ENCODE measurements at regions not wholly inside any gene's neighbourhood (a gene's known extent, or its start where the extent isn't known, plus 50 kb on each side); places are given as distances from the start of the nearest gene placed in this dataset.
"Not testable (repeated sequence)": the region's sequence is repeated elsewhere in the genome, so short reads cannot be mapped to it uniquely, and the experiment has no call there.

DNA sequence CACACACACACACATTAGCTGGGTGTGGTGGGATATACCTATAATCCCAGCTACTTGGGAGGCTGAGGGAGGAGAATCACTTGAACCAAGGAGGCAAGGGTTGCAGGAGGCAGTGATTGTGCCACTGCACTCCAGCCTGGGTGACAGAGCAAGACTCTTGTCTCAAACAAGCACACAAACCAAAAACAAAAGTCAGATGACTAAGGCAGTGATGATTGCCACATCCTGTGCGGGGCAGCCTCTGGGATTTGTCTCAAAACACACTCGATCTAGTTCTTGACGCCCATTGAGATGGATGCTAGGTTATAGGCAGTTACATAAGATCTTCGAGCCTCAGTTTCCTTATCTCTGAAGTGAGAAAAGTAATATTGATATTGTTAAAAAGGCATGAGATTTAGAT, 57.8 kb upstream of the NBPF8 start:
- H3K27me3 ChIP-seq (ENCODE audit: control insufficient read depth in 1 of 2, insufficient read depth in 2 of 2, low read length in 2 of 2); H3K36me3 Mint-ChIP-seq (ENCODE audit: low read depth); H3K27me3 Mint-ChIP-seq; H3K4me1 ChIP-seq (ENCODE audit: insufficient read depth, low read length); H3K9me3 Mint-ChIP-seq; H3K9me3 ChIP-seq (ENCODE audit: control insufficient read depth in 1 of 2, insufficient read depth in 1 of 2, low read length in 2 of 2); H3K36me3 ChIP-seq (ENCODE audit: insufficient read depth, low read length); CTCF ChIA-PET; POLR2A ChIA-PET; H3K27ac ChIP-seq (ENCODE audit: low read depth in 1 of 2, low read length in 2 of 2); intact Hi-C loops (cut with DNase I, micrococcal nuclease); H3K4me3 ChIP-seq (ENCODE audit: low read length): not testable (repeated sequence)
- Mint-ChIP-seq H3K4me1 (ENCODE audit: low read depth) (peaks cover 19% of the 10 kb centered on the region), H3K27ac (peak overlapping the region; percentile 88), H3K4me3 (peak overlapping the region; percentile 76)
- ATAC-seq (ENCODE audit: poor library complexity) (peak; percentile 52), DNase-seq (peak; percentile 43 to 90 (median 58))

DNA sequence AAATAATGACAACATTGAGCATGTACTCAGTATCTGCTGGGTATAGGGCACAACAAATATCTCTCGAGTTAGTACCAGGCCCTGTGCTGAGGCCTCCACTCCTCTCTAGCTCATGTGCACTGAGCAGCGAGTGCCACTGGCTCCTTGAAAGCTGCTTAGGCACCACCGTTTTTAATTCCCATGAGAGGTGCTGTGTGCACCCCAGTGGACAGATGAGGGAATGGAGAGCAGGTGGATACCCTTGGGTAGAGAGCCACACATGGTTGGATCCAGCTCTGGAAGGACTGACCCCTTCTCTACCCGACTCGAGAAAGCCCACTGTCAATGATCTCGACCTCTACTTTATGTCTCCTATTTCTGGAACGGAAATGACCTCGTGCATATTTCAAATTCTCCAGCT, 58.7 kb upstream of the NBPF8 start:
- H3K27ac ChIP-seq (ENCODE audit: low read depth in 1 of 2, low read length in 2 of 2); H3K4me3 ChIP-seq (ENCODE audit: low read length); H3K36me3 Mint-ChIP-seq (ENCODE audit: low read depth); H3K27me3 Mint-ChIP-seq; H3K9me3 Mint-ChIP-seq; ATAC-seq (ENCODE audit: poor library complexity); H3K9me3 ChIP-seq (ENCODE audit: control insufficient read depth in 1 of 2, insufficient read depth in 1 of 2, low read length in 2 of 2); CTCF ChIA-PET; intact Hi-C loops (cut with DNase I, micrococcal nuclease); H3K27me3 ChIP-seq (ENCODE audit: control insufficient read depth in 1 of 2, insufficient read depth in 2 of 2, low read length in 2 of 2); H3K4me1 ChIP-seq (ENCODE audit: insufficient read depth, low read length); H3K36me3 ChIP-seq (ENCODE audit: insufficient read depth, low read length); POLR2A ChIA-PET; H3K4me3 Mint-ChIP-seq: not testable (repeated sequence)
- peak overlapping the region; percentile 82 for H3K27ac Mint-ChIP-seq
- H3K4me1 Mint-ChIP-seq (ENCODE audit: low read depth), result peaks cover 19% of the 10 kb centered on the region
- peak in 5 of 14 experiments; percentile 2 to 36 (median 17) for DNase-seq

DNA sequence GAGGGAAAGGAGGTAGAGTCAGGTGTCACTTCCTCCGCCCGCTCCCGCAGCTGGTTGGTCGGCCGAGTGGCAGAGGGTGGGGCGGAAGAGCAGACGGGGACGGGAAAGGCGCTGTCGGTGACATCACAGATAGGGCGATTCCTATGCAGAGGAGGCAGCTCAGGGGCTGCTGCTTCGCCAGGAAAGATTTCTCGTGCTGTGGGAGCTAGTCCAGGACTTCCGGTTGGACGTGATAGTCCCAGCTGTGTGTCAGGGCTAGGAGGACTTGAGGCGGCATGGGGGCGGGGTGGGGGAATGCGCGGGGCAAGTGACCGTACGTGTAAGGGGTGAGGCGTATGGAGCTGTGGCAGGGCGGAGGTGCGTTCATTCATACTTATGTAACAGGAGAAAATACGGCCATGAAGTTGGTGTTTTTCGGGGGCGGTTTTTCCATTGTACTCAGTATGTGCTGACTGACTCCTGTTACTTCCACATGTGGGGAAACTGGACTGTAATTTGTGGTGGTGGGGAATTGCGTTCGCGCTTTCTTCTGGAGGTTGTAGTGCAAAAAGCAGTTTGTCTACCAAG, 60.1 kb upstream of the NBPF8 start:
- ATAC-seq (ENCODE audit: poor library complexity), result peak; percentile 84
- H3K27me3 Mint-ChIP-seq; H3K4me1 ChIP-seq (ENCODE audit: insufficient read depth, low read length); H3K9me3 Mint-ChIP-seq; H3K36me3 Mint-ChIP-seq (ENCODE audit: low read depth); CTCF ChIA-PET; H3K9me3 ChIP-seq (ENCODE audit: control insufficient read depth in 1 of 2, insufficient read depth in 1 of 2, low read length in 2 of 2); H3K36me3 ChIP-seq (ENCODE audit: insufficient read depth, low read length); H3K27me3 ChIP-seq (ENCODE audit: control insufficient read depth in 1 of 2, insufficient read depth in 2 of 2, low read length in 2 of 2); intact Hi-C loops (cut with DNase I, micrococcal nuclease): not testable (repeated sequence)
- H3K4me1 Mint-ChIP-seq (ENCODE audit: low read depth), result peaks cover 16% of the 10 kb centered on the region
- DNase-seq, result peak in 13 of 14 experiments; percentile 21 to 85 (median 37)
- POLR2A ChIA-PET, result interaction anchor here (1.1 kb wide), 1 partner anchor 13 kb away, joined by 3 read pairs; no protein-coding TSS in a partner anchor
- Histone ChIP-seq H3K27ac (ENCODE audit: low read depth in 1 of 2, low read length in 2 of 2) (peak overlapping the region; percentile 67 to 89), H3K4me3 (ENCODE audit: low read length) (peak overlapping the region; percentile 46)
- peak overlapping the region; percentile 100 for H3K27ac Mint-ChIP-seq
- H3K4me3 Mint-ChIP-seq, result peak overlapping the region; percentile 96

DNA sequence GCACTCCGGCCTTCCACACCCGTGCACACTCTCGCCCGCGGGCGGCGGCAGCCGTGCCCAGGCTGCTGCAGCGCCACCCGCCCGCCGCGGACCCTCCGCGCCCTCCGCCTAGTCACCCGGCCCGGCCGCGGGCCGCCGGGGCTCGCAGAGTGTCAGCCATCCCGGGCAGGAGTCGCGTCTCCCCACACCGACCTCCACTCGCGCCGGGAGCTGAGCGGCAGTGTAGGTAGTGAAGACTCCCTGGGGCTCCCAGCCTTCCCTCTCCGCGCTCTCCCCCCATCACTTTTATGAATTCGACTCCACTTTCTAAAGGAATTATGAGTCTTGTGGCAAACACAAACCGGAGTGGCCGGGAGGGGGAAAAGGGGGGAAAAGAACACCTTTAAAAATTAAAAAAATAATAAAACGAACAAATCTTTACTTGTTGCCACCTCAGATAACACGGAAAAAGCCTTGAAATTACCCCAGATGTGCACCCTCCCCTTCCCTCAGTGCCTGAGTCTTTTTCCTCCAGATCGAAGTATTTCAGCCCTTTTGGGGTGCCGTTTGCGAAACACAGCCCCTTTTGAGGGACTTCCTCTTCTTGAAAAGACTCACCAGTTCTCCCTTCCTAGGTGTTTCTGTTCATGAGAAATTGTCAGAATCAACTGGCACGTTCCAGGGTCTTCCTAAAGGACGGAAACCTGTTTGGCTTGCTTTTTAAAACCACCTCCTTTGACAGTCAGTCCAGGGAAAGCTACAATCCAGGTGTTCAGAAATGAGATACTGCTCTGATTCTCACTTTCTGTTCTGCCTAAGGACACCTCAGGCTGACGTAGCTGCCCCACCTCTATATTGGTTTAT, 72.4 kb upstream of the NBPF8 start:
- H3K27me3 ChIP-seq (ENCODE audit: control insufficient read depth in 1 of 2, insufficient read depth in 2 of 2, low read length in 2 of 2); H3K36me3 ChIP-seq (ENCODE audit: insufficient read depth, low read length); H3K4me1 Mint-ChIP-seq (ENCODE audit: low read depth); H3K9me3 ChIP-seq (ENCODE audit: control insufficient read depth in 1 of 2, insufficient read depth in 1 of 2, low read length in 2 of 2); intact Hi-C loops (cut with DNase I, micrococcal nuclease); H3K27me3 Mint-ChIP-seq; H3K9me3 Mint-ChIP-seq; H3K36me3 Mint-ChIP-seq (ENCODE audit: low read depth); CTCF ChIA-PET; ATAC-seq (ENCODE audit: poor library complexity); H3K4me1 ChIP-seq (ENCODE audit: insufficient read depth, low read length): not testable (repeated sequence)
- peak overlapping the region; percentile 98 for H3K4me3 Mint-ChIP-seq
- peak overlapping the region; percentile 55 for H3K4me3 ChIP-seq (ENCODE audit: low read length)
- H3K27ac Mint-ChIP-seq, result peak overlapping the region; percentile 97
- peak in 9 of 14 experiments; percentile 1 to 37 (median 17) for DNase-seq
- POLR2A ChIA-PET, result interaction anchor here (1.0 kb wide), 1 partner anchor 12 kb away, joined by 3 read pairs; no protein-coding TSS in a partner anchor
- peak overlapping the region; percentile 44 to 75 for H3K27ac ChIP-seq (ENCODE audit: low read depth in 1 of 2, low read length in 2 of 2)

DNA sequence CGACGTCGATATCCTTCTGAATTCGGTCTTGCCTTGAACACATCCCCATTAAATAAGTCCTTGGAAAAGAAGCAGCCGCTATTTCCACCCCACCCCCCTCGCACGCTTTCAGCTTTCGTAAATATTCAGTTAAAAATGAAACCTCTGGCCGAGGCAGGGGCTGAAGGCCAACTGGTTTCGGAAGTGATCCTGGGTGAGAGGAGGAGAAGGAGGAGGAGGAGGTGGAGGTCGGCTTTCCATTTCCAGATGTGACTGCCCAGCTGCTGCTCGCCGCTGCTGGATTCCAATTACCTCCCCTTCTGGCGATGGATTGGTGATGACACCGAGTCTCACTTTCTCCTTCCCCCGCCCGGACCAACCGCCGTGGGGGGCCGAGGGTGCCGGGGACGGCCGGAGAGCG, 73.1 kb upstream of the NBPF8 start:
- H3K4me1 Mint-ChIP-seq (ENCODE audit: low read depth); H3K27me3 Mint-ChIP-seq; CTCF ChIA-PET; H3K36me3 ChIP-seq (ENCODE audit: insufficient read depth, low read length); H3K9me3 ChIP-seq (ENCODE audit: control insufficient read depth in 1 of 2, insufficient read depth in 1 of 2, low read length in 2 of 2); H3K36me3 Mint-ChIP-seq (ENCODE audit: low read depth); H3K9me3 Mint-ChIP-seq; H3K4me1 ChIP-seq (ENCODE audit: insufficient read depth, low read length); ATAC-seq (ENCODE audit: poor library complexity); intact Hi-C loops (cut with DNase I, micrococcal nuclease); H3K27me3 ChIP-seq (ENCODE audit: control insufficient read depth in 1 of 2, insufficient read depth in 2 of 2, low read length in 2 of 2): not testable (repeated sequence)
- peak overlapping the region; percentile 62 for H3K4me3 ChIP-seq (ENCODE audit: low read length)
- peak overlapping the region; percentile 66 to 75 for H3K27ac ChIP-seq (ENCODE audit: low read depth in 1 of 2, low read length in 2 of 2)
- H3K4me3 Mint-ChIP-seq, result peak overlapping the region; percentile 90
- H3K27ac Mint-ChIP-seq, result peak overlapping the region; percentile 80
- POLR2A ChIA-PET, result interaction anchor here (1.0 kb wide), 1 partner anchor 13 kb away, joined by 3 read pairs; no protein-coding TSS in a partner anchor
- peak in 6 of 14 experiments; percentile 1 to 42 (median 36) for DNase-seq

DNA sequence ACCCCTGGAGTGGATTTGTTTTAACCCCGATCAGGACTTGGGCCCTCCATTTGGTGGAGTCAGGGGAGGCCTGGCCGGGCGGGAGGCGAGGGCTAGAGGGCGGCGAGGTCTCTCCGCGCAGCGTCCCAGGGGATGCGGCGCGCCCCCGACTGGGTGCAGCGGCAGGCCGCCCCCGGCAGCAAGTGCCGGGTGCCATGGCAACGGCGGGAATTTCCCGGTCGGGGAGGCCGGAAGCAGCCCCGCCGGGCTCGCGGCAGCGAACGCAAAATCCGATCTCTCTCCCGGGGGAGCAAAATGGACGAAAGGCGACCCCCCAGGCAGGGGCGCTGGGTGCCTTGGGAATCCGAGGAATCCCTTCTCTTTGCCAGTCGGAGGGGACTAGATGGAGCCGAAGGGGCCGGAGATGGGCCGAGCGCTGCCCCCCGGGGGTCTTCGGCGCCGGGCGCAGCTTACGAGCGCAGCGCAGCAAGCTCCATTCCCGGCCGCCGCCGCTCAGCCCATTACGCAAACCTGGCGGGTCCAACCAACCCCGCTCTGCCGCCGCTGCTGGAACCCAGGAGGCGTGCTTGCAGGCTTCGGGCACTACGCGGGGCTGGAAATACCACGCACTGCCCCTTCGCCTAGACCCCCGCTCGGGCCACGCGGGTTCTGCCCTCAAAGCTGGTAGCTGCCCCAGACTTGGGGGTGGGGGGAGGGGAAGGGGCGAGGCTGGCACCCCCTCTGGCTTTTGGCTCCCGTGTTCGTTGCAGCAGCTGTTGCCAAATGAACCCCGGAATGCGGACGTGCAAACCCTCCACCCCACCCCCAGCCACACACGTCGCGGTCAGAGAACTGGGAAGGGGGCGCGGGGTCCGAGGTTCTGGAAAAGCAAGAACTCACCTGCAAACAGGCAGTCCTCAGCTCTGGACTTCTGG, 73.7 kb upstream of the NBPF8 start:
- ATAC-seq (ENCODE audit: poor library complexity); H3K9me3 ChIP-seq (ENCODE audit: control insufficient read depth in 1 of 2, insufficient read depth in 1 of 2, low read length in 2 of 2); H3K27me3 ChIP-seq (ENCODE audit: control insufficient read depth in 1 of 2, insufficient read depth in 2 of 2, low read length in 2 of 2); H3K36me3 Mint-ChIP-seq (ENCODE audit: low read depth); H3K4me1 ChIP-seq (ENCODE audit: insufficient read depth, low read length); intact Hi-C loops (cut with DNase I, micrococcal nuclease); CTCF ChIA-PET; H3K27me3 Mint-ChIP-seq; H3K4me1 Mint-ChIP-seq (ENCODE audit: low read depth); H3K36me3 ChIP-seq (ENCODE audit: insufficient read depth, low read length); H3K9me3 Mint-ChIP-seq: not testable (repeated sequence)
- DNase-seq, result peak in 10 of 14 experiments; percentile 44 to 69 (median 56)
- Histone ChIP-seq H3K4me3 (ENCODE audit: low read length) (peak overlapping the region; percentile 62), H3K27ac (ENCODE audit: low read depth in 1 of 2, low read length in 2 of 2) (peak overlapping the region; percentile 66 to 75)
- Mint-ChIP-seq H3K4me3 (peak overlapping the region; percentile 90), H3K27ac (peak overlapping the region; percentile 80)
- POLR2A ChIA-PET, result interaction anchor here (1.0 kb wide), 1 partner anchor 14 kb away, joined by 3 read pairs; no protein-coding TSS in a partner anchor
